ENCODE measurements at regions not wholly inside any gene's neighbourhood (a gene's known extent, or its start where the extent isn't known, plus 50 kb on each side); places are given as distances from the start of the nearest gene placed in this dataset.

DNA sequence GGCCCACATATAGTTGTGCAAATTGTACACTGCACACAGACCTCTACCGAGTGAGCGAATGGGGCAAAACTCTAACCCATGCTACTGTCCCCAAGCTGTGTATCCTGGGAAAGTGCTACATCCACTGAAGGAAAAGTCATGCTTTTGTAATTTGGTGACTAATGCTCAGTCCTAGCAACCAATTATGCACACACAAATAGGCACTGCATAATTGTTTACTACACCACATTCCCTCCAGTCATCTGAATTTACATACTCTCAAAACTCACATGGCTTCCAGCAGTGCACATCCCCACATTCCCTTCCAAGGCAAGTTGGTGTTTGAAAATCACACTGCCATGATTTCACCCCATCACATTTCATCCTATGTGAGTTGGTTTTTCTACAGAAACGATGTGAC is 125.9 kb upstream of the OSMR start:
- TF ChIP-seq, protein P1, sequence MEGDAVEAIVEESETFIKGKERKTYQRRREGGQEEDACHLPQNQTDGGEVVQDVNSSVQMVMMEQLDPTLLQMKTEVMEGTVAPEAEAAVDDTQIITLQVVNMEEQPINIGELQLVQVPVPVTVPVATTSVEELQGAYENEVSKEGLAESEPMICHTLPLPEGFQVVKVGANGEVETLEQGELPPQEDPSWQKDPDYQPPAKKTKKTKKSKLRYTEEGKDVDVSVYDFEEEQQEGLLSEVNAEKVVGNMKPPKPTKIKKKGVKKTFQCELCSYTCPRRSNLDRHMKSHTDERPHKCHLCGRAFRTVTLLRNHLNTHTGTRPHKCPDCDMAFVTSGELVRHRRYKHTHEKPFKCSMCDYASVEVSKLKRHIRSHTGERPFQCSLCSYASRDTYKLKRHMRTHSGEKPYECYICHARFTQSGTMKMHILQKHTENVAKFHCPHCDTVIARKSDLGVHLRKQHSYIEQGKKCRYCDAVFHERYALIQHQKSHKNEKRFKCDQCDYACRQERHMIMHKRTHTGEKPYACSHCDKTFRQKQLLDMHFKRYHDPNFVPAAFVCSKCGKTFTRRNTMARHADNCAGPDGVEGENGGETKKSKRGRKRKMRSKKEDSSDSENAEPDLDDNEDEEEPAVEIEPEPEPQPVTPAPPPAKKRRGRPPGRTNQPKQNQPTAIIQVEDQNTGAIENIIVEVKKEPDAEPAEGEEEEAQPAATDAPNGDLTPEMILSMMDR (IDR thresholded peaks at IDR 0.05): no peak
- TF ChIP-seq EZH2 (IDR thresholded peaks at IDR 0.05): no peak

Data from neural progenitor cell (in vitro differentiated cells).